ENCODE measurements at regions not wholly inside any gene's neighbourhood (a gene's known extent, or its start where the extent isn't known, plus 50 kb on each side); places are given as distances from the start of the nearest gene placed in this dataset.

GRCh38 chr15:91482799-91483198 lies 370.7 kb upstream of the SLCO3A1 start:
- no peaks in the 10 kb centered on the region for H3K27me3 ChIP-seq (ENCODE audit: insufficient read depth)
- no peaks in the 10 kb centered on the region for H3K9me3 Mint-ChIP-seq
- H3K4me3 Mint-ChIP-seq, result no peak overlapping the region
- no peak overlapping the region for H3K4me3 ChIP-seq
- no peak overlapping the region for H3K27ac Mint-ChIP-seq
- H3K4me2 ChIP-seq, result no peak overlapping the region
- no peaks in the 10 kb centered on the region for H3K27me3 Mint-ChIP-seq (ENCODE audit: insufficient read depth, low read depth, poor library complexity)
- no peaks in the 10 kb centered on the region for H4K20me1 ChIP-seq (replicated peaks; ENCODE audit: insufficient read depth)
- H3K9me2 ChIP-seq (ENCODE audit: insufficient read depth), result no peaks in the 10 kb centered on the region
- H3F3A ChIP-seq (replicated peaks; ENCODE audit: low read depth), result no peaks in the 10 kb centered on the region
- no peak overlapping the region for H2AFZ ChIP-seq
- H3K79me2 ChIP-seq (replicated peaks; ENCODE audit: insufficient read depth), result no peaks in the 10 kb centered on the region
- no peaks in the 10 kb centered on the region for H3K36me3 Mint-ChIP-seq (ENCODE audit: low read depth)
- DNase-seq (ENCODE audit: low spot score), result no peak
- H3K36me3 ChIP-seq (ENCODE audit: insufficient read depth), result no peaks in the 10 kb centered on the region
- no peak overlapping the region for H3K27ac ChIP-seq (ENCODE audit: low read depth)
- H3K4me1 ChIP-seq (ENCODE audit: insufficient read depth), result 0 out of 2 replicates have a peak, but pooled peaks cover under 1% of the 10 kb centered on the region
- ATAC-seq, result no peak
- no peak for TF ChIP-seq ZNF331 (CRISPR knock-in tag; IDR thresholded peaks at IDR 0.05; ENCODE audit: low read depth)
- no peak for TF ChIP-seq ETS1 (IDR thresholded peaks at IDR 0.05)
- no peak for TF ChIP-seq EZH2phosphoT487 (IDR thresholded peaks at IDR 0.05; ENCODE audit: unreplicated experiment)
- no peak for TF ChIP-seq REST (IDR thresholded peaks at IDR 0.05; ENCODE audit: unreplicated experiment)
- TF ChIP-seq CREB1 (CRISPR knock-in tag; IDR thresholded peaks at IDR 0.05; ENCODE audit: low read depth), result no peak
- TF ChIP-seq POLR2AphosphoS5 (IDR thresholded peaks at IDR 0.05; ENCODE audit: low read depth), result no peak
- TF ChIP-seq STAT1 (IDR thresholded peaks at IDR 0.05; ENCODE audit: unreplicated experiment), result no peak
- TF ChIP-seq NANOG (IDR thresholded peaks at IDR 0.05; ENCODE audit: borderline replicate concordance), result no peak
- no peak for TF ChIP-seq JUNB (IDR thresholded peaks at IDR 0.05; ENCODE audit: unreplicated experiment)
- no peak for TF ChIP-seq ZNF114 (CRISPR knock-in tag; IDR thresholded peaks at IDR 0.05)
- no peak for TF ChIP-seq EZH2 (IDR thresholded peaks at IDR 0.05; ENCODE audit: low read depth, unreplicated experiment)
- H3K4me1 Mint-ChIP-seq, result peaks cover 5% of the 10 kb centered on the region; the same call in 2 of the 3 replicates

- H3K9me2 ChIP-seq (ENCODE audit: insufficient read depth), result no peaks in the 10 kb centered on the region
- Mint-ChIP-seq H3K27me3 (ENCODE audit: insufficient read depth, low read depth, poor library complexity) (no peaks in the 10 kb centered on the region), H3K4me3 (no peak overlapping the region), H3K36me3 (ENCODE audit: low read depth) (no peaks in the 10 kb centered on the region), H3K4me1 (peaks cover 16% of the 10 kb centered on the region), H3K9me3 (no peaks in the 10 kb centered on the region), H3K27ac (no peak overlapping the region)
- no peak overlapping the region for H3K27ac ChIP-seq (ENCODE audit: low read depth)
- H3K27me3 ChIP-seq (ENCODE audit: insufficient read depth), result no peaks in the 10 kb centered on the region
- peaks cover 11% of the 10 kb centered on the region; the same call in 1 of the 2 replicates for H3K4me1 ChIP-seq (ENCODE audit: insufficient read depth)
- no peaks in the 10 kb centered on the region for H3F3A ChIP-seq (replicated peaks; ENCODE audit: low read depth)
- H3K4me2 ChIP-seq, result no peak overlapping the region
- H4K20me1 ChIP-seq (replicated peaks; ENCODE audit: insufficient read depth), result no peaks in the 10 kb centered on the region
- H3K4me3 ChIP-seq, result no peak overlapping the region
- no peak overlapping the region for H2AFZ ChIP-seq
- H3K36me3 ChIP-seq (ENCODE audit: insufficient read depth), result no peaks in the 10 kb centered on the region
- no peak for ATAC-seq
- H3K79me2 ChIP-seq (replicated peaks; ENCODE audit: insufficient read depth), result no peaks in the 10 kb centered on the region
- no peak for DNase-seq (ENCODE audit: low spot score)
- TF ChIP-seq ZNF462 (CRISPR knock-in tag; IDR thresholded peaks at IDR 0.05) (no peak), CREB1 (CRISPR knock-in tag; IDR thresholded peaks at IDR 0.05; ENCODE audit: low read depth) (no peak), EZH2phosphoT487 (IDR thresholded peaks at IDR 0.05; ENCODE audit: unreplicated experiment) (no peak), ZNF114 (CRISPR knock-in tag; IDR thresholded peaks at IDR 0.05) (no peak)
These were observed 369.4 kb upstream of the SLCO3A1 start for GRCh38 chr15:91484141-91484540.
